A549 (cell line): ENCODE measurements at regions not wholly inside any gene's neighbourhood (a gene's known extent, or its start where the extent isn't known, plus 50 kb on each side); places are given as distances from the start of the nearest gene placed in this dataset.

ENCODE experiments used
- CTCF ChIP-seq: fragments of >200 bp; sonication (Bioruptor Twin); formaldehyde crosslinking; IDR thresholded peaks from 3 replicates; pipeline ENCODE4 v1.5.1; 2016
- EP300 ChIP-seq, 2 experiments: fragments of >200 bp; sonication (Bioruptor Twin); formaldehyde crosslinking; IDR thresholded peaks; 2 replicates in 1 of 2; 3 replicates in 1 of 2; pipeline ENCODE4 v1.6.1; 2016 to 2017
- GATA3 ChIP-seq: IDR thresholded peaks from 2 replicates; pipeline ENCODE4 v1.6.1; 2012; ENCODE audit warnings: borderline replicate concordance
- PHF8 ChIP-seq: fragments of 200-600 bp; sonication (generic); IDR thresholded peaks from 2 replicates; pipeline ENCODE4 v1.6.1; 2016; ENCODE audit warnings: low read depth, mild to moderate bottlenecking, antibody characterized with exemption, moderate library complexity, borderline replicate concordance
- POLR2A ChIP-seq: IDR thresholded peaks from 2 replicates; pipeline ENCODE4 v1.6.1; 2012; ENCODE audit warnings: mild to moderate bottlenecking, low read length
- RCOR1 ChIP-seq: fragments of 150-350 bp; IDR thresholded peaks from 2 replicates; pipeline ENCODE4 v1.6.1; 2014; ENCODE audit warnings: antibody characterized with exemption, low read length, low read depth
- REST ChIP-seq: fragments of 200-600 bp; sonication (generic); IDR thresholded peaks from 2 replicates; pipeline ENCODE4 v1.6.1; 2016; ENCODE audit warnings: antibody characterized with exemption, mild to moderate bottlenecking, moderate library complexity
- TP53 ChIP-seq: fragments of 250-450 bp; sonication (Bioruptor Pico); IDR thresholded peaks from 2 replicates; pipeline ENCODE4 v1.5.0; 2021; ENCODE audit warnings: mild to moderate bottlenecking, moderate library complexity
- ZFP36 ChIP-seq: fragments of 450-650 bp; IDR thresholded peaks from 2 replicates; pipeline ENCODE4 v1.6.1; 2014; ENCODE audit warnings: borderline replicate concordance; ENCODE audit not compliant: partially characterized antibody

- TF ChIP-seq RCOR1 (no peak), TP53 (CRISPR knock-in tag) (no peak), POLR2A (no peak), CTCF (no peak), PHF8 (no peak), ZFP36 (no peak), EP300 (IDR thresholded peaks at IDR 0.05) (no peak), REST (no peak), GATA3 (no peak)
Observed at GRCh38 chr16:13793841-13794409, 126.0 kb upstream of the ERCC4 start.
